Lower leg skin (tissue), 3 donors: ENCODE measurements at regions not wholly inside any gene's neighbourhood (a gene's known extent, or its start where the extent isn't known, plus 50 kb on each side); places are given as distances from the start of the nearest gene placed in this dataset.

Experiments
- CTCF ChIP-seq, 3 donors: fragments of 450-650 bp; IDR thresholded peaks; one replicate each; pipeline ENCODE4 v1.5.1; 2016; ENCODE audit warnings: antibody characterized with exemption in 3 of 3, mild to moderate bottlenecking in 3 of 3, moderate library complexity in 2 of 3
- POLR2A ChIP-seq, 2 donors: fragments of 450-650 bp; IDR thresholded peaks; one replicate each; pipeline ENCODE4 v1.6.1; 2016 to 2017; ENCODE audit warnings: antibody characterized with exemption in 2 of 2, mild to moderate bottlenecking in 1 of 2, moderate library complexity in 1 of 2

- TF ChIP-seq CTCF (IDR thresholded peaks at IDR 0.05) (no peak), POLR2A (IDR thresholded peaks at IDR 0.05) (no peak)
These were observed 94.5 kb upstream of the CELF2 start for GRCh38 chr10:10923029-10923651.
